Pons (tissue), 1 donor: ENCODE measurements at regions not wholly inside any gene's neighbourhood (a gene's known extent, or its start where the extent isn't known, plus 50 kb on each side); places are given as distances from the start of the nearest gene placed in this dataset.
"Not testable (repeated sequence)": the region's sequence is repeated elsewhere in the genome, so short reads cannot be mapped to it uniquely, and the experiment has no call there.

Experiments
- DNase-seq: peaks from one replicate; pipeline ENCODE4 v3.0.0-alpha.2; 2016; ENCODE audit warnings: low spot score

GRCh38 chr4:164207460-164207859, 546.5 kb upstream of the SMIM31 start:
- DNase-seq = no peak

- DNase-seq = no peak
Measured at GRCh38 chr4:164210377-164210776, 543.6 kb upstream of the SMIM31 start.

GRCh38 chr4:164212134-164212533, 541.8 kb upstream of the SMIM31 start:
- no peak for DNase-seq

GRCh38 chr4:164212714-164213113, 541.2 kb upstream of the SMIM31 start:
- no peak for DNase-seq

GRCh38 chr4:164215113-164215741, 538.7 kb upstream of the SMIM31 start:
- no peak for DNase-seq

GRCh38 chr4:164221631-164222030, 532.3 kb upstream of the SMIM31 start:
- DNase-seq = no peak

- no peak for DNase-seq
Measured at GRCh38 chr4:164224871-164225270, 529.1 kb upstream of the SMIM31 start.

- DNase-seq = no peak
Measured at GRCh38 chr4:164229255-164229654, 524.7 kb upstream of the SMIM31 start.

- no peak for DNase-seq
Measured at GRCh38 chr4:164239433-164239832, 514.5 kb upstream of the SMIM31 start.

- DNase-seq = no peak
Measured at GRCh38 chr4:164239976-164240375, 514.0 kb upstream of the SMIM31 start.

GRCh38 chr4:164251257-164251656, 502.7 kb upstream of the SMIM31 start:
- DNase-seq = peak; percentile 60

- DNase-seq = peak; percentile 93
Measured at GRCh38 chr4:164252286-164252685, 501.6 kb upstream of the SMIM31 start.

GRCh38 chr4:164261831-164262230, 492.1 kb upstream of the SMIM31 start:
- no peak for DNase-seq

GRCh38 chr4:164262508-164262907, 491.4 kb upstream of the SMIM31 start:
- DNase-seq = not testable (repeated sequence)

- not testable (repeated sequence) for DNase-seq
Measured at GRCh38 chr4:164277414-164277813, 476.5 kb upstream of the SMIM31 start.

GRCh38 chr4:164287173-164287572, 466.8 kb upstream of the SMIM31 start:
- DNase-seq = no peak

- no peak for DNase-seq
Measured at GRCh38 chr4:164288578-164288977, 465.4 kb upstream of the SMIM31 start.

- no peak for DNase-seq
Measured at GRCh38 chr4:164293203-164293602, 460.7 kb upstream of the SMIM31 start.

GRCh38 chr4:164293743-164294142, 460.2 kb upstream of the SMIM31 start:
- DNase-seq = no peak

GRCh38 chr4:164301430-164301829, 452.5 kb upstream of the SMIM31 start:
- DNase-seq = no peak

GRCh38 chr4:164304101-164304639, 449.8 kb upstream of the SMIM31 start:
- DNase-seq = no peak

- DNase-seq = no peak
Measured at GRCh38 chr4:164304861-164305260, 449.1 kb upstream of the SMIM31 start.

GRCh38 chr4:164307262-164307661, 446.7 kb upstream of the SMIM31 start:
- no peak for DNase-seq

- no peak for DNase-seq
Measured at GRCh38 chr4:164312671-164313070, 441.3 kb upstream of the SMIM31 start.
